C4-2B (cell line): ENCODE measurements at regions not wholly inside any gene's neighbourhood (a gene's known extent, or its start where the extent isn't known, plus 50 kb on each side); places are given as distances from the start of the nearest gene placed in this dataset.

Experiments used
- CTCF ChIP-seq: fragments of 450-650 bp; conservative IDR thresholded peaks from 2 replicates; pipeline ENCODE4 v1.5.1; 2017; ENCODE audit warnings: mild to moderate bottlenecking
- ZFX ChIP-seq: fragments of 450-650 bp; IDR thresholded peaks from 2 replicates; pipeline ENCODE4 v1.6.1; 2017

GRCh38 chr9:106704056-106704615, 158.8 kb upstream of the ZNF462 start:
- no peak for TF ChIP-seq CTCF
- TF ChIP-seq ZFX, result no peak
